GM12873 (cell line): ENCODE measurements at regions not wholly inside any gene's neighbourhood (a gene's known extent, or its start where the extent isn't known, plus 50 kb on each side); places are given as distances from the start of the nearest gene placed in this dataset.

Experiments
- CTCF ChIP-seq: IDR thresholded peaks from 2 replicates; pipeline ENCODE4 v1.5.1; 2012; ENCODE audit warnings: low read depth, mild to moderate bottlenecking, moderate library complexity, low read length, control low read depth; ENCODE audit not compliant: insufficient read depth; ENCODE audit errors: missing control alignments

GRCh38 chr15:60118146-60118545 lies 114.0 kb downstream of the FOXB1 start:
- no peak for TF ChIP-seq CTCF

- no peak for TF ChIP-seq CTCF
Measured at GRCh38 chr15:60118626-60119025, 114.5 kb downstream of the FOXB1 start.

- no peak for TF ChIP-seq CTCF
Measured at GRCh38 chr15:60119101-60119500, 115.0 kb downstream of the FOXB1 start.

GRCh38 chr15:60120100-60120499 lies 116.0 kb downstream of the FOXB1 start:
- no peak for TF ChIP-seq CTCF

- no peak for TF ChIP-seq CTCF
Measured at GRCh38 chr15:60121845-60122244, 117.7 kb downstream of the FOXB1 start.

GRCh38 chr15:60122691-60123090 lies 118.6 kb downstream of the FOXB1 start:
- TF ChIP-seq CTCF, result no peak

GRCh38 chr15:60124460-60125070 lies 120.5 kb downstream of the FOXB1 start:
- no peak for TF ChIP-seq CTCF
